ENCODE measurements at regions not wholly inside any gene's neighbourhood (a gene's known extent, or its start where the extent isn't known, plus 50 kb on each side); places are given as distances from the start of the nearest gene placed in this dataset.

GRCh38 chr12:39685854-39686657 lies 66.5 kb upstream of the ABCD2 start:
- H3K4me1 ChIP-seq (ENCODE audit: control insufficient read depth, extremely low read depth, insufficient read depth, low read length), result no peaks in the 10 kb centered on the region
- H3K27me3 ChIP-seq (ENCODE audit: control insufficient read depth, extremely low read depth, insufficient read depth, low read length), result no peaks in the 10 kb centered on the region
- FAIRE-seq (no peak), DNase-seq (ENCODE audit: low read depth, low spot score) (no peak)
- no peak for TF ChIP-seq CTCF (optimal IDR thresholded peaks at IDR 0.05 in 1 of 3, IDR thresholded peaks at IDR 0.05 in 1 of 3, conservative IDR thresholded peaks at IDR 0.05 in 1 of 3; ENCODE audit: extremely low read depth in 1 of 3, insufficient read depth in 2 of 3, low read length in 3 of 3)
- no peak for TF ChIP-seq EZH2 (IDR thresholded peaks at IDR 0.05; ENCODE audit: low read length)
- no peak overlapping the region for H3K27ac ChIP-seq (ENCODE audit: control insufficient read depth, insufficient read depth, low read length)
- no peaks in the 10 kb centered on the region for H3K36me3 ChIP-seq (ENCODE audit: control insufficient read depth in 2 of 2, extremely low read depth in 1 of 2, insufficient read depth in 2 of 2, low read length in 2 of 2)
- H3K79me2 ChIP-seq (ENCODE audit: control insufficient read depth, insufficient read depth, low read length), result no peaks in the 10 kb centered on the region
- no peak overlapping the region for H3K4me2 ChIP-seq (ENCODE audit: control insufficient read depth, extremely low read depth, insufficient read depth, low read depth, low read length)
- no peak overlapping the region for H3K4me3 ChIP-seq (ENCODE audit: control insufficient read depth in 2 of 3, extremely low read depth in 1 of 3, insufficient read depth in 2 of 3, low read depth in 1 of 3, low read length in 3 of 3)
- H4K20me1 ChIP-seq (ENCODE audit: control insufficient read depth, extremely low read depth, insufficient read depth, low read length), result no peaks in the 10 kb centered on the region
- H3K9me1 ChIP-seq (ENCODE audit: control insufficient read depth, extremely low read depth, insufficient read depth, low read length), result no peaks in the 10 kb centered on the region
- H3K9me3 ChIP-seq (ENCODE audit: control insufficient read depth, low read depth, low read length), result no peaks in the 10 kb centered on the region
- no peak overlapping the region for H2AFZ ChIP-seq (ENCODE audit: control insufficient read depth, low read length)
- dilution Hi-C loops (cut with MboI; ENCODE audit: extremely low pct_ligation_motif_present, low sequenced_read_pairs), result no loop called here
- no peak overlapping the region for H3K9ac ChIP-seq (ENCODE audit: control insufficient read depth, extremely low read depth, insufficient read depth, low read length)

GRCh38 chr12:39682689-39683477 lies 63.3 kb upstream of the ABCD2 start:
- Histone ChIP-seq H3K4me2 (ENCODE audit: control insufficient read depth, extremely low read depth, insufficient read depth, low read depth, low read length) (no peak overlapping the region), H3K36me3 (ENCODE audit: control insufficient read depth in 2 of 2, extremely low read depth in 1 of 2, insufficient read depth in 2 of 2, low read length in 2 of 2) (no peaks in the 10 kb centered on the region), H3K27me3 (ENCODE audit: control insufficient read depth, extremely low read depth, insufficient read depth, low read length) (no peaks in the 10 kb centered on the region), H3K4me3 (ENCODE audit: control insufficient read depth in 2 of 3, extremely low read depth in 1 of 3, insufficient read depth in 2 of 3, low read depth in 1 of 3, low read length in 3 of 3) (no peak overlapping the region), H3K9me1 (ENCODE audit: control insufficient read depth, extremely low read depth, insufficient read depth, low read length) (no peaks in the 10 kb centered on the region), H3K27ac (ENCODE audit: control insufficient read depth, insufficient read depth, low read length) (no peak overlapping the region), H3K9me3 (ENCODE audit: control insufficient read depth, low read depth, low read length) (no peaks in the 10 kb centered on the region), H3K9ac (ENCODE audit: control insufficient read depth, extremely low read depth, insufficient read depth, low read length) (no peak overlapping the region), H3K4me1 (ENCODE audit: control insufficient read depth, extremely low read depth, insufficient read depth, low read length) (no peaks in the 10 kb centered on the region), H4K20me1 (ENCODE audit: control insufficient read depth, extremely low read depth, insufficient read depth, low read length) (no peaks in the 10 kb centered on the region), H3K79me2 (ENCODE audit: control insufficient read depth, insufficient read depth, low read length) (no peaks in the 10 kb centered on the region), H2AFZ (ENCODE audit: control insufficient read depth, low read length) (no peak overlapping the region)
- dilution Hi-C loops (cut with MboI; ENCODE audit: extremely low pct_ligation_motif_present, low sequenced_read_pairs), result no loop called here
- FAIRE-seq (no peak), DNase-seq (ENCODE audit: low read depth, low spot score) (no peak)
- TF ChIP-seq CTCF (optimal IDR thresholded peaks at IDR 0.05 in 1 of 3, IDR thresholded peaks at IDR 0.05 in 1 of 3, conservative IDR thresholded peaks at IDR 0.05 in 1 of 3; ENCODE audit: extremely low read depth in 1 of 3, insufficient read depth in 2 of 3, low read length in 3 of 3), result no peak
- no peak for TF ChIP-seq EZH2 (IDR thresholded peaks at IDR 0.05; ENCODE audit: low read length)
